COR-L47 (cell line): ENCODE measurements at regions not wholly inside any gene's neighbourhood (a gene's known extent, or its start where the extent isn't known, plus 50 kb on each side); places are given as distances from the start of the nearest gene placed in this dataset.

Experiments
- DNase-seq: peaks from one replicate; lab custom pipeline; 2025; lab: John Stamatoyannopoulos, UW

GRCh38 chr12:24280056-24280842 lies 330.8 kb upstream of the SOX5 start:
- no peak for DNase-seq

DNA sequence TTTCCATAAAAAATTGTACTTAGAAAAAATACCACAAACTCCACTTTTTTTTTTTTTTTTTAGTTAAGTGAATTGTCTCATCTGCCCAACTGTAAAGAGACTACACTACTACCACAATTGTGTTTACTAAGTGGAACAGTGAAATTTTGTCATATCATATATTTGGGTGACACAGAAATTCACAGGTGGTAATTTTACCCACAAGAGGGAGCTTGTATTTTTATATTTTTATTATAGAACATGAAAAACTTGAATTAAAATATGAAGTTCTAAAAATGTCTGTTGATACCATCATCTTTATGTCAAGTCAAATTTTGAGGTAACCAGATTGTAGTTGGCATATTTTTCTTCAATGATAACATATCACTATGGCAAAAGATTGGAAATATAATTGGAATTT lies 329.4 kb upstream of the SOX5 start:
- no peak for DNase-seq

DNA sequence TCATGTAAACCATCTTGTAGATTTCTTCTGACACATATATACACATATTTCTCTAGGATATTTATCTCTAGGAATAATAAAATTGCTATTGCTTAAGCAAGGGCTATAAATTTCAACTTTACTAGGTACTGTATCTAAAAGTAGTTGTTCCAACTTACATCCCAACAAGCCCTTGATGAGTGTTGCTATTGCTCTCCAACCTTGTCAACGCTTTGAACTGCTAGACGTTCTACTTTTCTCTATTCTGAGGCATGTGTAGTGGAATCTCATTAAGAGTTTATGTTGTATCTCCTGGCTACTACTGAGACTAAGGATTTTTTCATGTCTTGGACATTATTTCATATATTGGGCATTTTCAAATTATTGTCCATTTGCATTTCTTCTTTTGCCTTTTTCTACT lies 321.5 kb upstream of the SOX5 start:
- DNase-seq = no peak

GRCh38 chr12:24270464-24270863 lies 321.0 kb upstream of the SOX5 start:
- DNase-seq = no peak

- no peak for DNase-seq
These were observed 319.3 kb upstream of the SOX5 start for GRCh38 chr12:24268663-24269186.

- no peak for DNase-seq
These were observed 317.5 kb upstream of the SOX5 start for GRCh38 chr12:24266982-24267381.

DNA sequence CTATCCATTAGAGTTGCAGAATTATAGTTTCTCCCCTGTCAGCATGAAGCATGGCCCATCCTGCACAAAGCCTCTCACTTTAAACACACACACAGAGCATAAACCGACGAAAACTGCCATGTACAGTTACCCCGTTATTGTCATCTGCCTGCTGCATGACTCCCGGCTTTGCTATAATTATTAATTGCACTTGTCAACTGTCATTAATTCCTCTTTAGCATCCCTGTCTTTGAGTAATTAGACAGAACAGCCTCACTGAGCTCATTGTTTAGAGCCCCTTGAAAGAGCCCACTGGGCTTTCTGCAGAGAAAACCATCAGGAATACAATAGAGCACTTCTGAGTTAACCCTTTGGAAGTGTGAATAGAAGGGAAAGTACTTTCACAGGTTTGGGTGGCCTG lies 307.2 kb upstream of the SOX5 start:
- no peak for DNase-seq

GRCh38 chr12:24255920-24256665 lies 306.6 kb upstream of the SOX5 start:
- DNase-seq = no peak

- no peak for DNase-seq
These were observed 303.1 kb upstream of the SOX5 start for GRCh38 chr12:24252602-24253001.

GRCh38 chr12:24246934-24247333 lies 297.5 kb upstream of the SOX5 start:
- no peak for DNase-seq

GRCh38 chr12:24246376-24246775 lies 296.9 kb upstream of the SOX5 start:
- DNase-seq = no peak

- DNase-seq = no peak
These were observed 295.3 kb upstream of the SOX5 start for GRCh38 chr12:24244801-24245200.

- DNase-seq = no peak
These were observed 294.8 kb upstream of the SOX5 start for GRCh38 chr12:24244231-24244630.

DNA sequence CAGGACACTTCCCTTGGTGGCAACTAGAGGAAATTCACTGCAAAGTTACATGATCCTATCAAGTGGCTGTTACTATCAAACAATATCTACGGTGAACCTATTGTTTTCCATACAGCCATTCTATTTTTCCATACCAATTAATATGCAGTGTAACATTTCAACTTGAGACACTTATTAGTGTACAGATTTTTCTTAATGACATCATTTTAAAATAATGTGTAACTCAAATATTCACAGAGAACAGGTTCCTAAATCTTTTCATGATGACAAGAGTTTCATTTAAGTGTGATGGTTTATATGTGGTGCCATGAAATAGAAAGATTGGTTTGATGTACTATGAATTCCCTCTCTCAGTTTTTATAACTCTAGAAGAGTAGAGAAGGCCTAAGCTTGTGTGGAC lies 291.2 kb upstream of the SOX5 start:
- no peak for DNase-seq

DNA sequence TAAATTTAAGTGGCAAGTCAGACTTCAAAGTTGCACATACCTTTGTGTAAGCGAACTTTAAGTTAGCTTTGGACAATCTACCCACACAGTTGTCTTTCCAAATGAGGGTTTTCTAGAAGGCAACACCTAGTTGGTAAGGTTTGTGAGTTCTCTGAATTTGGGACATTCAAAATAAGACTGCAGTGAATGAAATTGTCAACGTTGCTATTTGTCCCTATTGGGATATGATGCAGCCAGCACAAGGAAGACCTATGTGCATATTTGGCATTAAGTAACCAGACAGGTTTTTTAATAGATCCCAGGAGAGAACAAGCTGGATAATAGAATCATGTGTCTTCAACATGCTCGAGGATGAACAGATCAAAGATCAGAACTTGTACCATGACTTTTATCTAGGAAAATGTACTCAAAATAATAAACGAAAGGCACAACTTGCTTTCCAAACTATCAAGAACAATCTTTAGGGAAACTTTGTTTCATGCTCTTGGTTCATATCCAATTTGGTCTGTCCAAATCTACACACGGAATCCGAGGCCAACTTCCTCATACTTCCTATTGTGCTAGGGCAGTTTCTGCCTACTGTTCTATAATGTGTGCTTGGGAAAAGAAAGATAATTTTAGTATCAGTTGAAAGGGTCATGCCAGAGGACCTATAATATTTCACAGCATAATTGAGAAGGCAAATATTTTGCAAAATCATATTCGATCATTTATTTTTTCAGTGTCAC lies 284.2 kb upstream of the SOX5 start:
- DNase-seq = no peak

DNA sequence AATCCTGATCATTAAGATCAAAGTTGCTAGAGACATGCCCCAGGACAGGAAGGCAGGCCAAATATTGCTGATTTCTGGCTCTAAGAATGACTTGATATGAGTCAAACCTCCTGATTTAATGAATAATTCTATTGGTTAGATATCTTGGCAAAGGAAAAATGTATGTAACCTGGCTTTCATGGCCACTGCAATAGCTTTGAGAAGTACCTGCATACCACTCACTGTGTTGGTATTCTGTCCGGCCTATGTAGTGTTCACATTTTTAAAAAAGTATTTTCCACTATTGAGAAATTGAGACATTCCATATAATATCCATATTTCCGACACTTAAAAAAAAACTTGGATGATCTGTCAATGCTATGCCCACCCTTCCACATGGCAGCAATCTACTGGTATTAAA lies 283.1 kb upstream of the SOX5 start:
- DNase-seq = no peak

- DNase-seq = no peak
These were observed 281.8 kb upstream of the SOX5 start for GRCh38 chr12:24231298-24231697.

GRCh38 chr12:24230061-24230701 lies 280.7 kb upstream of the SOX5 start:
- DNase-seq = peak; percentile 6

- no peak for DNase-seq
These were observed 279.7 kb upstream of the SOX5 start for GRCh38 chr12:24229031-24229700.

- no peak for DNase-seq
These were observed 278.9 kb upstream of the SOX5 start for GRCh38 chr12:24228371-24228770.

- DNase-seq = no peak
These were observed 278.1 kb upstream of the SOX5 start for GRCh38 chr12:24227551-24227950.
